ENCODE measurements at regions not wholly inside any gene's neighbourhood (a gene's known extent, or its start where the extent isn't known, plus 50 kb on each side); places are given as distances from the start of the nearest gene placed in this dataset.
"Not testable (repeated sequence)": the region's sequence is repeated elsewhere in the genome, so short reads cannot be mapped to it uniquely, and the experiment has no call there.

- no peak for DNase-seq
Measured at GRCh38 chr5:125452991-125453390, 706.6 kb upstream of the ZNF608 start.

- DNase-seq: no peak
Measured at GRCh38 chr5:125455041-125455440, 708.6 kb upstream of the ZNF608 start.

- not testable (repeated sequence) for DNase-seq
Measured at GRCh38 chr5:125456005-125456404, 709.6 kb upstream of the ZNF608 start.

GRCh38 chr5:125457617-125458016, 711.2 kb upstream of the ZNF608 start:
- DNase-seq: no peak

- DNase-seq: not testable (repeated sequence)
Measured at GRCh38 chr5:125458949-125459348, 712.5 kb upstream of the ZNF608 start.

- no peak for DNase-seq
Measured at GRCh38 chr5:125461641-125462072, 715.2 kb upstream of the ZNF608 start.

- DNase-seq: no peak
Measured at GRCh38 chr5:125463466-125464092, 717.1 kb upstream of the ZNF608 start.

- DNase-seq: no peak
Measured at GRCh38 chr5:125464847-125465432, 718.5 kb upstream of the ZNF608 start.

- no peak for DNase-seq
Measured at GRCh38 chr5:125465703-125466102, 719.3 kb upstream of the ZNF608 start.

- no peak for DNase-seq
Measured at GRCh38 chr5:125467222-125467621, 720.8 kb upstream of the ZNF608 start.

- DNase-seq: no peak
Measured at GRCh38 chr5:125470280-125470902, 724.0 kb upstream of the ZNF608 start.

GRCh38 chr5:125476901-125477585, 730.6 kb upstream of the ZNF608 start:
- no peak for DNase-seq

- no peak for DNase-seq
Measured at GRCh38 chr5:125477586-125477975, 731.1 kb upstream of the ZNF608 start.

- no peak for DNase-seq
Measured at GRCh38 chr5:125478599-125478998, 732.2 kb upstream of the ZNF608 start.

- no peak for DNase-seq
Measured at GRCh38 chr5:125480911-125481310, 734.5 kb upstream of the ZNF608 start.

- no peak for DNase-seq
Measured at GRCh38 chr5:125481506-125482465, 735.3 kb upstream of the ZNF608 start.

GRCh38 chr5:125483609-125484008, 737.2 kb upstream of the ZNF608 start:
- no peak for DNase-seq

GRCh38 chr5:125484272-125484741, 737.9 kb upstream of the ZNF608 start:
- DNase-seq: peak in 1 of 2 experiments; percentile 87

- peak; percentile 87 to 99 for DNase-seq
Measured at GRCh38 chr5:125484742-125485641, 738.6 kb upstream of the ZNF608 start.

GRCh38 chr5:125485771-125486170, 739.3 kb upstream of the ZNF608 start:
- DNase-seq: no peak

- no peak for DNase-seq
Measured at GRCh38 chr5:125486634-125487033, 740.2 kb upstream of the ZNF608 start.
